ENCODE measurements at regions not wholly inside any gene's neighbourhood (a gene's known extent, or its start where the extent isn't known, plus 50 kb on each side); places are given as distances from the start of the nearest gene placed in this dataset.
"Not testable (repeated sequence)": the region's sequence is repeated elsewhere in the genome, so short reads cannot be mapped to it uniquely, and the experiment has no call there.

- CTCF ChIA-PET (ENCODE audit: low intra/inter-chr PET ratio): no interaction called here
- Histone ChIP-seq H3K79me2 (ENCODE audit: control insufficient read depth, insufficient read depth, low read length) (no peaks in the 10 kb centered on the region), H3K4me3 (no peak overlapping the region), H3K27ac (ENCODE audit: extremely low read depth, low read depth, low read length) (no peak overlapping the region), H3K36me3 (ENCODE audit: control insufficient read depth, insufficient read depth, low read length) (no peaks in the 10 kb centered on the region), H3K9me1 (ENCODE audit: control insufficient read depth, insufficient read depth, low read length) (no peaks in the 10 kb centered on the region), H3K27me3 (ENCODE audit: control insufficient read depth in 2 of 2, insufficient read depth in 2 of 2, low read length in 2 of 2) (no peaks in the 10 kb centered on the region), H3K9ac (ENCODE audit: insufficient read depth in 1 of 2, low read depth in 2 of 2, low read length in 2 of 2) (no peak overlapping the region), H4K20me1 (replicated peaks; ENCODE audit: control insufficient read depth, insufficient read depth, low read length) (no peaks in the 10 kb centered on the region), H3K4me2 (ENCODE audit: insufficient read depth, low read length) (no peak overlapping the region; the same call in 1 of the 2 replicates), H3K4me1 (replicated peaks in 1 of 2; ENCODE audit: control insufficient read depth in 2 of 2, insufficient read depth in 2 of 2, low read length in 2 of 2) (peaks cover 0 to 10% of the 10 kb centered on the region in 2 experiments; a peak in 4 of 5 replicates), H2AFZ (ENCODE audit: low read depth, low read length) (peak overlapping the region; percentile 80; the same call in 1 of the 2 replicates), H3K9me3 (replicated peaks; ENCODE audit: control insufficient read depth, insufficient read depth, low read depth, low read length) (no peaks in the 10 kb centered on the region)
- WGBS (ENCODE audit: insufficient coverage, low coverage, missing lambda C conversion rate): 15% methylated on average over 7 of the region's 7 CpGs
- peak in 1 of 4 experiments; percentile 44 for DNase-seq (ENCODE audit: extremely low read depth in 1 of 4, low spot score in 3 of 4)
- no TSS peak for BruUV-seq (replicated peaks)
- TF ChIP-seq NFIC (IDR thresholded peaks at IDR 0.05) (peak; percentile 92), ZNF444 (CRISPR knock-in tag; IDR thresholded peaks at IDR 0.05) (no peak)
- peak; percentile 78 for ATAC-seq
- in situ Hi-C loops (cut with MboI) (no loop called here), intact Hi-C loops (cut with micrococcal nuclease) (loop anchor here (10.0 kb wide), 1 partner anchor 287 kb away; no protein-coding TSS in a partner anchor)
- POLR2A ChIA-PET: no interaction called here
- FAIRE-seq: no peak
These were observed 199.9 kb downstream of the CWF19L2 start for GRCh38 chr11:107257710-107258109.

GRCh38 chr11:107253661-107254060 lies 204.0 kb downstream of the CWF19L2 start:
- Histone ChIP-seq H3K4me1 (replicated peaks in 1 of 2; ENCODE audit: control insufficient read depth in 2 of 2, insufficient read depth in 2 of 2, low read length in 2 of 2) (peaks cover 0 to 11% of the 10 kb centered on the region in 2 experiments; a peak in 4 of 5 replicates), H2AFZ (ENCODE audit: low read depth, low read length) (peak overlapping the region; percentile 92; the same call in 1 of the 2 replicates), H3K27ac (ENCODE audit: extremely low read depth, low read depth, low read length) (peak overlapping the region; percentile 55; the same call in 1 of the 3 replicates)
- H3K9me3 ChIP-seq (replicated peaks; ENCODE audit: control insufficient read depth, insufficient read depth, low read depth, low read length); FAIRE-seq; POLR2A ChIA-PET; BruUV-seq (replicated peaks); H3K9me1 ChIP-seq (ENCODE audit: control insufficient read depth, insufficient read depth, low read length); H3K79me2 ChIP-seq (ENCODE audit: control insufficient read depth, insufficient read depth, low read length); in situ Hi-C loops (cut with MboI); CTCF ChIA-PET (ENCODE audit: low intra/inter-chr PET ratio); H3K36me3 ChIP-seq (ENCODE audit: control insufficient read depth, insufficient read depth, low read length); DNase-seq (ENCODE audit: extremely low read depth in 1 of 4, low spot score in 3 of 4); H3K4me2 ChIP-seq (ENCODE audit: insufficient read depth, low read length); H3K27me3 ChIP-seq (ENCODE audit: control insufficient read depth in 2 of 2, insufficient read depth in 2 of 2, low read length in 2 of 2); H3K4me3 ChIP-seq; H4K20me1 ChIP-seq (replicated peaks; ENCODE audit: control insufficient read depth, insufficient read depth, low read length); H3K9ac ChIP-seq (ENCODE audit: insufficient read depth in 1 of 2, low read depth in 2 of 2, low read length in 2 of 2): not testable (repeated sequence)
- peak; percentile 2; the same call in 2 of the 3 replicates for ATAC-seq
- intact Hi-C loops (cut with micrococcal nuclease): loop anchor here (10.0 kb wide), 1 partner anchor 291 kb away; no protein-coding TSS in a partner anchor
- 1% methylated on average over 8 of the region's 8 CpGs for WGBS (ENCODE audit: insufficient coverage, low coverage, missing lambda C conversion rate)
- peak; percentile 74 for TF ChIP-seq TAL1 (IDR thresholded peaks at IDR 0.05)
- TF ChIP-seq TCF3 (CRISPR knock-in tag; IDR thresholded peaks at IDR 0.05): peak; percentile 69
- TF ChIP-seq CBFA2T3 (IDR thresholded peaks at IDR 0.05): peak; percentile 77
- peak; percentile 25; the same call in 1 of the 2 replicates for TF ChIP-seq NCOR1 (IDR thresholded peaks at IDR 0.05)
- TF ChIP-seq CEBPB (tag; IDR thresholded peaks at IDR 0.05): peak; percentile 38; the same call in 1 of the 2 replicates
- TF ChIP-seq ARID1B (IDR thresholded peaks at IDR 0.05): peak; percentile 39
- TF ChIP-seq EP300 (IDR thresholded peaks at IDR 0.05; ENCODE audit: low read length): peak; percentile 23; the same call in 1 of the 2 replicates
- TF ChIP-seq SOX6 (IDR thresholded peaks at IDR 0.05): peak; percentile 69; the same call in 1 of the 2 replicates
- TF ChIP-seq KDM1A (IDR thresholded peaks at IDR 0.05): peak; percentile 51 to 58; a peak in 3 of 4 replicates
- TF ChIP-seq CBFA2T2 (conservative IDR thresholded peaks at IDR 0.05): peak; percentile 65
